Endothelial cell of umbilical vein (primary cell): ENCODE measurements at regions not wholly inside any gene's neighbourhood (a gene's known extent, or its start where the extent isn't known, plus 50 kb on each side); places are given as distances from the start of the nearest gene placed in this dataset.

Source experiments
- BruUV-seq: library from RNA; stranded (reverse); fragments of 400-500 nt; replicated peaks from 2 replicates; lab custom pipeline; 2021; lab: Mats Ljungman, UMichigan
- CTCF ChIA-PET: fragments of 300-600, 350-600 bp; sonication (Branson Sonifier 250); formaldehyde crosslinking; loops from one replicate; lab custom pipeline; 2021; ENCODE audit warnings: antibody characterized with exemption, inconsistent platforms; lab: Charles Lee
- POLR2A ChIA-PET: fragments of 300-600, 350-600 bp; sonication (Branson Sonifier 250); formaldehyde crosslinking; loops from one replicate; lab custom pipeline; 2021; ENCODE audit warnings: antibody characterized with exemption, inconsistent platforms; lab: Charles Lee
- DNase-seq: peaks from one replicate; pipeline ENCODE4 v3.0.0-alpha.2; 2011; ENCODE audit warnings: low read depth, low spot score
- FAIRE-seq: peaks from 2 replicates; lab custom pipeline; 2011; peaks lifted over from hg19 to GRCh38; lab: Jason Lieb, UNC
- H2AFZ ChIP-seq: 2 replicates; pipeline ENCODE4 v1.6.0; 2012; ENCODE audit warnings: low read depth, low read length, control low read depth, inconsistent platforms
- H3K27ac ChIP-seq: 2 replicates; pipeline ENCODE4 v1.5.1; 2011; ENCODE audit warnings: low read depth, mild to moderate bottlenecking, control low read depth, low read length, moderate library complexity; ENCODE audit not compliant: insufficient read depth
- H3K27me3 ChIP-seq, 2 experiments: 2 replicates each; pipeline versions ENCODE4 v1.6.0 to v1.6.1; 2011; ENCODE audit warnings: low read length in 2 of 2, mixed read lengths in 1 of 2; ENCODE audit not compliant: control insufficient read depth in 2 of 2, insufficient read depth in 2 of 2
- H3K36me3 ChIP-seq, 2 experiments: 2 replicates in 1 of 2; 3 replicates in 1 of 2; pipeline ENCODE4 v1.5.1; 2011; ENCODE audit warnings: low read length in 2 of 2, mild to moderate bottlenecking in 1 of 2, moderate library complexity in 1 of 2; ENCODE audit not compliant: control insufficient read depth in 2 of 2, insufficient read depth in 2 of 2; ENCODE audit errors: extremely low read depth in 1 of 2
- H3K4me1 ChIP-seq: 3 replicates; pipeline ENCODE4 v1.5.1; 2011; ENCODE audit warnings: mild to moderate bottlenecking, low read length; ENCODE audit not compliant: control insufficient read depth, insufficient read depth; ENCODE audit errors: extremely low read depth
- H3K4me2 ChIP-seq: 2 replicates; pipeline ENCODE4 v1.6.1; 2011; ENCODE audit warnings: low read length, control low read depth, mixed read lengths; ENCODE audit not compliant: insufficient read depth
- H3K4me3 ChIP-seq, 3 experiments: fragments of 200-600 bp in 1 of 3; sonication (generic), shearing (Covaris generic) in 1 of 3; replicated peaks in 1 of 3; 2 replicates each; pipeline ENCODE4 v1.5.1; 2011 to 2016; ENCODE audit warnings: control low read depth in 3 of 3, low read length in 3 of 3, mild to moderate bottlenecking in 2 of 3, inconsistent platforms in 1 of 3, low read depth in 1 of 3, moderate library complexity in 1 of 3; ENCODE audit not compliant: insufficient read depth in 1 of 3
- H3K79me2 ChIP-seq: 2 replicates; pipeline ENCODE4 v1.6.0; 2012; ENCODE audit warnings: low read length, inconsistent platforms; ENCODE audit not compliant: control insufficient read depth, insufficient read depth
- H3K9ac ChIP-seq: replicated peaks from 2 replicates; pipeline ENCODE3; 2011; ENCODE audit warnings: low read length, control low read depth; ENCODE audit not compliant: insufficient read depth; ENCODE audit errors: extremely low read depth
- H3K9me1 ChIP-seq: replicated peaks from 3 replicates; pipeline ENCODE4 v1.6.0; 2011; ENCODE audit warnings: mild to moderate bottlenecking, low read length; ENCODE audit not compliant: control insufficient read depth, insufficient read depth; ENCODE audit errors: extremely low read depth
- H3K9me3 ChIP-seq: replicated peaks from 2 replicates; pipeline ENCODE4 v1.5.1; 2012; ENCODE audit warnings: low read length, inconsistent platforms; ENCODE audit not compliant: control insufficient read depth, insufficient read depth
- H4K20me1 ChIP-seq: replicated peaks from 2 replicates; pipeline ENCODE3; 2011; ENCODE audit warnings: mild to moderate bottlenecking, low read length; ENCODE audit not compliant: control insufficient read depth, insufficient read depth; ENCODE audit errors: extremely low read depth
- CTCF ChIP-seq, 2 donors: IDR thresholded peaks; 1 replicate in 1 of 2; 2 replicates in 1 of 2; pipeline ENCODE4 v1.5.1; 2011; ENCODE audit warnings: low read length in 2 of 2, mild to moderate bottlenecking in 2 of 2, moderate library complexity in 2 of 2, control low read depth in 1 of 2, inconsistent platforms in 1 of 2, low read depth in 1 of 2; ENCODE audit not compliant: insufficient read depth in 1 of 2; ENCODE audit errors: extremely low read depth in 1 of 2
- EZH2 ChIP-seq: IDR thresholded peaks from 2 replicates; pipeline ENCODE4 v1.6.1; 2012; ENCODE audit warnings: borderline replicate concordance, low read depth, mild to moderate bottlenecking, moderate library complexity, low read length, inconsistent platforms; ENCODE audit not compliant: severe bottlenecking
- FOS ChIP-seq: IDR thresholded peaks from 2 replicates; pipeline ENCODE4 v1.6.1; 2011; ENCODE audit warnings: mild to moderate bottlenecking, low read length, moderate library complexity, borderline replicate concordance; ENCODE audit not compliant: insufficient read depth
- GATA2 ChIP-seq: IDR thresholded peaks from 2 replicates; pipeline ENCODE4 v1.7.0; 2011; ENCODE audit warnings: low read depth, mild to moderate bottlenecking, moderate library complexity, mixed read lengths, low read length; ENCODE audit not compliant: insufficient read length, insufficient read depth
- JUN ChIP-seq: IDR thresholded peaks from 2 replicates; pipeline ENCODE4 v1.6.1; 2011; ENCODE audit warnings: borderline replicate concordance, low read depth; ENCODE audit not compliant: insufficient read length, insufficient read depth
- MAX ChIP-seq: IDR thresholded peaks from 2 replicates; pipeline ENCODE4 v1.6.1; 2011; ENCODE audit not compliant: insufficient read depth, insufficient read length
- MYC ChIP-seq: IDR thresholded peaks from one replicate; pipeline ENCODE4 v1.6.1; 2011; ENCODE audit warnings: mild to moderate bottlenecking, low read depth, low read length
- POLR2A ChIP-seq: IDR thresholded peaks from 2 replicates; pipeline ENCODE4 v1.6.1; 2012; ENCODE audit warnings: low read depth, mild to moderate bottlenecking, control low read depth, low read length
- POLR2AphosphoS5 ChIP-seq: IDR thresholded peaks from 2 replicates; pipeline ENCODE4 v1.6.1; 2012; ENCODE audit warnings: low read depth, mild to moderate bottlenecking, control low read depth, low read length, moderate library complexity; ENCODE audit not compliant: insufficient read depth
- dilution Hi-C: fragments of 300-500 bp; cut with MboI; formaldehyde crosslinking; loops from one replicate; pipeline ENCODE4 v1.15.0; 2019; ENCODE audit warnings: low sequenced_read_pairs; ENCODE audit not compliant: extremely low pct_ligation_motif_present
- intact Hi-C: fragments of 100-400 bp; cut with micrococcal nuclease; formaldehyde crosslinking; loops from one replicate; pipeline ENCODE4 v1.10.0; 2022

GRCh38 chr22:48427731-48428211, 1399.9 kb downstream of the BRD1 start:
- H3K27me3 ChIP-seq = no peaks in the 10 kb centered on the region
- peaks cover 15% of the 10 kb centered on the region for H3K9me3 ChIP-seq
- CTCF ChIA-PET = no interaction called here
- intact Hi-C loops (no loop called here), dilution Hi-C loops (no loop called here)
- H3K9me1 ChIP-seq = no peaks in the 10 kb centered on the region
- POLR2A ChIA-PET = no interaction called here
- BruUV-seq = no TSS peak
- H3K4me3 ChIP-seq = no peak overlapping the region
- H3K4me2 ChIP-seq = no peak overlapping the region
- TF ChIP-seq GATA2 (no peak), POLR2A (no peak), MAX (no peak), CTCF (IDR thresholded peaks at IDR 0.05; ENCODE audit: extremely low read depth in 1 of 2, insufficient read depth in 1 of 2, low read depth in 1 of 2, low read length in 2 of 2) (no peak), MYC (no peak), JUN (no peak), FOS (no peak), POLR2AphosphoS5 (no peak), EZH2 (no peak)
- no peak overlapping the region for H3K27ac ChIP-seq
- H3K79me2 ChIP-seq = no peaks in the 10 kb centered on the region
- DNase-seq (no peak), FAIRE-seq (no peak)
- H3K9ac ChIP-seq = no peak overlapping the region
- H3K4me1 ChIP-seq = no peaks in the 10 kb centered on the region
- no peaks in the 10 kb centered on the region for H4K20me1 ChIP-seq
- no peaks in the 10 kb centered on the region for H3K36me3 ChIP-seq
- no peak overlapping the region for H2AFZ ChIP-seq
